GM12875 (cell line): ENCODE measurements at regions not wholly inside any gene's neighbourhood (a gene's known extent, or its start where the extent isn't known, plus 50 kb on each side); places are given as distances from the start of the nearest gene placed in this dataset.
"Not testable (repeated sequence)": the region's sequence is repeated elsewhere in the genome, so short reads cannot be mapped to it uniquely, and the experiment has no call there.

ENCODE experiments used
- H3K4me3 ChIP-seq: one replicate; pipeline ENCODE4 v1.5.1; 2011; ENCODE audit warnings: low read depth, low read length, control low read depth
- CTCF ChIP-seq: IDR thresholded peaks from 2 replicates; pipeline ENCODE4 v1.5.1; 2011; ENCODE audit warnings: low read depth, mild to moderate bottlenecking, control low read depth, inconsistent platforms, low read length, moderate library complexity, borderline replicate concordance; ENCODE audit not compliant: insufficient read depth

GRCh38 chr3:145290010-145290409, 871.0 kb downstream of the PLOD2 start:
- H3K4me3 ChIP-seq, result no peak overlapping the region
- TF ChIP-seq CTCF, result no peak

GRCh38 chr3:145294572-145294971, 866.4 kb downstream of the PLOD2 start:
- no peak for TF ChIP-seq CTCF
- no peak overlapping the region for H3K4me3 ChIP-seq

GRCh38 chr3:145307272-145307671, 853.7 kb downstream of the PLOD2 start:
- H3K4me3 ChIP-seq, result no peak overlapping the region
- no peak for TF ChIP-seq CTCF

- no peak for TF ChIP-seq CTCF
- H3K4me3 ChIP-seq, result no peak overlapping the region
Observed at GRCh38 chr3:145313751-145314150, 847.2 kb downstream of the PLOD2 start.

GRCh38 chr3:145316253-145316652, 844.7 kb downstream of the PLOD2 start:
- not testable (repeated sequence) for H3K4me3 ChIP-seq

- H3K4me3 ChIP-seq, result no peak overlapping the region
- TF ChIP-seq CTCF, result no peak
Observed at GRCh38 chr3:145326666-145327065, 834.3 kb downstream of the PLOD2 start.

GRCh38 chr3:145333427-145333826, 827.6 kb downstream of the PLOD2 start:
- not testable (repeated sequence) for H3K4me3 ChIP-seq

GRCh38 chr3:145333931-145334330, 827.1 kb downstream of the PLOD2 start:
- no peak overlapping the region for H3K4me3 ChIP-seq
- TF ChIP-seq CTCF, result no peak
